Ishikawa (cell line): ENCODE measurements at regions not wholly inside any gene's neighbourhood (a gene's known extent, or its start where the extent isn't known, plus 50 kb on each side); places are given as distances from the start of the nearest gene placed in this dataset.

Experiments used
- CEBPB ChIP-seq: IDR thresholded peaks from 2 replicates; pipeline ENCODE4 v1.6.1; 2012
- CREB1 ChIP-seq: IDR thresholded peaks from 2 replicates; pipeline ENCODE4 v1.6.1; 2012; ENCODE audit warnings: low read depth
- EGR1 ChIP-seq: IDR thresholded peaks from 2 replicates; pipeline ENCODE4 v1.6.1; 2012
- EP300 ChIP-seq: IDR thresholded peaks from 2 replicates; pipeline ENCODE4 v1.6.1; 2012; ENCODE audit warnings: borderline replicate concordance
- FOXM1 ChIP-seq: IDR thresholded peaks from 2 replicates; pipeline ENCODE4 v1.6.1; 2012; ENCODE audit warnings: low read depth, borderline replicate concordance
- MAX ChIP-seq: IDR thresholded peaks from 2 replicates; pipeline ENCODE4 v1.6.1; 2012
- RAD21 ChIP-seq: IDR thresholded peaks from 2 replicates; pipeline ENCODE4 v1.6.1; 2012; ENCODE audit warnings: low read depth
- REST ChIP-seq: IDR thresholded peaks from 2 replicates; pipeline ENCODE4 v1.6.1; 2012; ENCODE audit warnings: low read depth, mild to moderate bottlenecking
- TAF1 ChIP-seq: IDR thresholded peaks from 2 replicates; pipeline ENCODE4 v1.6.1; 2012; ENCODE audit warnings: low read depth, mild to moderate bottlenecking
- YY1 ChIP-seq: IDR thresholded peaks from 2 replicates; pipeline ENCODE4 v1.6.1; 2012; ENCODE audit warnings: low read depth

GRCh38 chr13:111629926-111630325 lies 309.5 kb downstream of the TEX29 start:
- TF ChIP-seq RAD21 (no peak), MAX (no peak), REST (no peak), EGR1 (no peak), TAF1 (no peak), CEBPB (no peak), YY1 (no peak), CREB1 (no peak), FOXM1 (no peak), EP300 (no peak)
